CMK (cell line): ENCODE measurements at regions not wholly inside any gene's neighbourhood (a gene's known extent, or its start where the extent isn't known, plus 50 kb on each side); places are given as distances from the start of the nearest gene placed in this dataset.
"Not testable (repeated sequence)": the region's sequence is repeated elsewhere in the genome, so short reads cannot be mapped to it uniquely, and the experiment has no call there.

Source experiments
- DNase-seq: peaks from one replicate; pipeline ENCODE4 v3.0.0-alpha.2; 2010; ENCODE audit warnings: low read depth

GRCh38 chr12:43252585-43252984, 299.4 kb downstream of the ADAMTS20 start:
- DNase-seq = no peak

- no peak for DNase-seq
These were observed 306.1 kb downstream of the ADAMTS20 start for GRCh38 chr12:43245947-43246346.

GRCh38 chr12:43241986-43242385, 310.0 kb downstream of the ADAMTS20 start:
- no peak for DNase-seq

- peak; percentile 72 for DNase-seq
These were observed 313.7 kb downstream of the ADAMTS20 start for GRCh38 chr12:43238281-43238680.

- no peak for DNase-seq
These were observed 314.6 kb downstream of the ADAMTS20 start for GRCh38 chr12:43237238-43237879.

GRCh38 chr12:43235721-43236120, 316.3 kb downstream of the ADAMTS20 start:
- no peak for DNase-seq

- DNase-seq = no peak
These were observed 318.1 kb downstream of the ADAMTS20 start for GRCh38 chr12:43233861-43234260.

- DNase-seq = no peak
These were observed 325.9 kb downstream of the ADAMTS20 start for GRCh38 chr12:43226151-43226550.

GRCh38 chr12:43224190-43224805, 327.7 kb downstream of the ADAMTS20 start:
- DNase-seq = not testable (repeated sequence)

GRCh38 chr12:43222796-43223195, 329.2 kb downstream of the ADAMTS20 start:
- DNase-seq = no peak

- no peak for DNase-seq
These were observed 330.8 kb downstream of the ADAMTS20 start for GRCh38 chr12:43221216-43221615.

GRCh38 chr12:43216490-43216889, 335.5 kb downstream of the ADAMTS20 start:
- DNase-seq = no peak

- no peak for DNase-seq
These were observed 337.8 kb downstream of the ADAMTS20 start for GRCh38 chr12:43214166-43214565.

- DNase-seq = no peak
These were observed 338.4 kb downstream of the ADAMTS20 start for GRCh38 chr12:43213608-43214007.

- DNase-seq = no peak
These were observed 341.4 kb downstream of the ADAMTS20 start for GRCh38 chr12:43210485-43211192.

GRCh38 chr12:43208627-43209026, 343.4 kb downstream of the ADAMTS20 start:
- DNase-seq = no peak

GRCh38 chr12:43208221-43208620, 343.8 kb downstream of the ADAMTS20 start:
- no peak for DNase-seq

GRCh38 chr12:43206396-43206795, 345.6 kb downstream of the ADAMTS20 start:
- no peak for DNase-seq

GRCh38 chr12:43198608-43199007, 353.4 kb downstream of the ADAMTS20 start:
- DNase-seq = no peak

- DNase-seq = no peak
These were observed 355.6 kb downstream of the ADAMTS20 start for GRCh38 chr12:43196268-43196907.

GRCh38 chr12:43193096-43193495, 358.9 kb downstream of the ADAMTS20 start:
- DNase-seq = not testable (repeated sequence)

- not testable (repeated sequence) for DNase-seq
These were observed 359.6 kb downstream of the ADAMTS20 start for GRCh38 chr12:43192442-43192841.

- DNase-seq = no peak
These were observed 371.8 kb downstream of the ADAMTS20 start for GRCh38 chr12:43180242-43180641.
